ENCODE measurements at regions not wholly inside any gene's neighbourhood (a gene's known extent, or its start where the extent isn't known, plus 50 kb on each side); places are given as distances from the start of the nearest gene placed in this dataset.

DNA sequence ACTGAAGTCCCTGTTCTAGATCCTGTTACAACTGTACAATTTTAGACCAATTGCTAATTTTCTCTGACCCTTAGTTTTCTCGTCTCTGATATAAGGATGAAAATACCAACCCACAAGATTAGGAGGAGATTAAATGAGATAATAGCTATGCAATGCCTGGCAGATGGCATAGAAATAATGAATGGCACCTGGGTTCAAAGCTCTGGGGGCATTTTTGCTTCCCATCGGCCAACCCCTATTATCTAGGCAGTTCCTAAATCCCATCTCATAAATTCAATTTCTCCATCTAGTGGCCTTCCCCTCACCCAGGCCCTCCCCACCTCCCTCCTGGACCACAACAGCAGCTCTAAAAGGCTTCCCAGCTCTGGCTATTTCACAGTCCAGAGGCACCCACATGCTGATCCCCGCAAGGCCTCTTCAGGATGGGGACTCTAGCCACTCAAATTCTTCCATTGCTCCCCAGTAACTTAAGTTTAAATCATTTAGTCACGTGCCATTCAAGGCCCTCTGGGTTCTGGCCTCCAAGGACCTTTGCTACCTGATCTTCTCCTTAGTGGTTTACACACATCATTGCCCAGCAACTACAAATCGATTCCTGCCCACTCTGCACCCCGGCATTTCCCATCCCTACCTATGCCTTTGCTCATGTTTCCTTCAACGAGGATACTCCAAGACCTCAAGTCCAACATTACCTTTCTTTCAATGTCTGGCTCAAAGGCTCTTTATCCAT is 202.4 kb upstream of the KLF14 start:
- TF ChIP-seq MYC (IDR thresholded peaks at IDR 0.05; ENCODE audit: low read depth, low read length) (no peak), POLR2AphosphoS5 (IDR thresholded peaks at IDR 0.05; ENCODE audit: insufficient read depth, low read depth, low read length) (no peak)
- TF ChIP-seq, protein P1, sequence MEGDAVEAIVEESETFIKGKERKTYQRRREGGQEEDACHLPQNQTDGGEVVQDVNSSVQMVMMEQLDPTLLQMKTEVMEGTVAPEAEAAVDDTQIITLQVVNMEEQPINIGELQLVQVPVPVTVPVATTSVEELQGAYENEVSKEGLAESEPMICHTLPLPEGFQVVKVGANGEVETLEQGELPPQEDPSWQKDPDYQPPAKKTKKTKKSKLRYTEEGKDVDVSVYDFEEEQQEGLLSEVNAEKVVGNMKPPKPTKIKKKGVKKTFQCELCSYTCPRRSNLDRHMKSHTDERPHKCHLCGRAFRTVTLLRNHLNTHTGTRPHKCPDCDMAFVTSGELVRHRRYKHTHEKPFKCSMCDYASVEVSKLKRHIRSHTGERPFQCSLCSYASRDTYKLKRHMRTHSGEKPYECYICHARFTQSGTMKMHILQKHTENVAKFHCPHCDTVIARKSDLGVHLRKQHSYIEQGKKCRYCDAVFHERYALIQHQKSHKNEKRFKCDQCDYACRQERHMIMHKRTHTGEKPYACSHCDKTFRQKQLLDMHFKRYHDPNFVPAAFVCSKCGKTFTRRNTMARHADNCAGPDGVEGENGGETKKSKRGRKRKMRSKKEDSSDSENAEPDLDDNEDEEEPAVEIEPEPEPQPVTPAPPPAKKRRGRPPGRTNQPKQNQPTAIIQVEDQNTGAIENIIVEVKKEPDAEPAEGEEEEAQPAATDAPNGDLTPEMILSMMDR (IDR thresholded peaks at IDR 0.05; ENCODE audit: extremely low read depth in 1 of 2, insufficient read depth in 1 of 2, low read depth in 1 of 2, low read length in 2 of 2) = no peak
